ENCODE measurements at regions not wholly inside any gene's neighbourhood (a gene's known extent, or its start where the extent isn't known, plus 50 kb on each side); places are given as distances from the start of the nearest gene placed in this dataset.

DNA sequence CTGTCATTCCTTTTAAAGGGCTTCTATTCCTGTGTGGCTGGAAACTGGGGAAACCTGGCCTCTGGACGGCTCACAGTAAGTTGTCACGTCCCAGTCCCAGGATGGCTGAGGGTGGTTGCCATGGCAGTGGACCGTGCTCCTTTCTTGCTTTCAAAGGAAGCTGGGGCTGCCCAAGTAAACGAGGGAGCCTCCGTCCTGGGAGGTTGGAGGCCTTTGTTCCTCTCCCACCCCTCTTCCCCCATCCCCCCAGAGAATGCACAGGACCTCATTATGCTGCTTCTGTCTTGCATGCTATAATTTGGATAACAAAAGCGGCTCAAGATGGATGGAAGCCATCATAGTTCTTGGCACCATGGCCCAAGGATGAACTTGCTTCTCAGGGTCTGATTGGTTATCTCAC is 325.5 kb upstream of the HS6ST1 start:
- TF ChIP-seq, protein P1, sequence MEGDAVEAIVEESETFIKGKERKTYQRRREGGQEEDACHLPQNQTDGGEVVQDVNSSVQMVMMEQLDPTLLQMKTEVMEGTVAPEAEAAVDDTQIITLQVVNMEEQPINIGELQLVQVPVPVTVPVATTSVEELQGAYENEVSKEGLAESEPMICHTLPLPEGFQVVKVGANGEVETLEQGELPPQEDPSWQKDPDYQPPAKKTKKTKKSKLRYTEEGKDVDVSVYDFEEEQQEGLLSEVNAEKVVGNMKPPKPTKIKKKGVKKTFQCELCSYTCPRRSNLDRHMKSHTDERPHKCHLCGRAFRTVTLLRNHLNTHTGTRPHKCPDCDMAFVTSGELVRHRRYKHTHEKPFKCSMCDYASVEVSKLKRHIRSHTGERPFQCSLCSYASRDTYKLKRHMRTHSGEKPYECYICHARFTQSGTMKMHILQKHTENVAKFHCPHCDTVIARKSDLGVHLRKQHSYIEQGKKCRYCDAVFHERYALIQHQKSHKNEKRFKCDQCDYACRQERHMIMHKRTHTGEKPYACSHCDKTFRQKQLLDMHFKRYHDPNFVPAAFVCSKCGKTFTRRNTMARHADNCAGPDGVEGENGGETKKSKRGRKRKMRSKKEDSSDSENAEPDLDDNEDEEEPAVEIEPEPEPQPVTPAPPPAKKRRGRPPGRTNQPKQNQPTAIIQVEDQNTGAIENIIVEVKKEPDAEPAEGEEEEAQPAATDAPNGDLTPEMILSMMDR (conservative IDR thresholded peaks at IDR 0.05; ENCODE audit: low read depth, low read length), result no peak
- no peak overlapping the region for H3K4me3 ChIP-seq (ENCODE audit: low read depth, low read length)
- no peak for DNase-seq (ENCODE audit: low read depth)

DNA sequence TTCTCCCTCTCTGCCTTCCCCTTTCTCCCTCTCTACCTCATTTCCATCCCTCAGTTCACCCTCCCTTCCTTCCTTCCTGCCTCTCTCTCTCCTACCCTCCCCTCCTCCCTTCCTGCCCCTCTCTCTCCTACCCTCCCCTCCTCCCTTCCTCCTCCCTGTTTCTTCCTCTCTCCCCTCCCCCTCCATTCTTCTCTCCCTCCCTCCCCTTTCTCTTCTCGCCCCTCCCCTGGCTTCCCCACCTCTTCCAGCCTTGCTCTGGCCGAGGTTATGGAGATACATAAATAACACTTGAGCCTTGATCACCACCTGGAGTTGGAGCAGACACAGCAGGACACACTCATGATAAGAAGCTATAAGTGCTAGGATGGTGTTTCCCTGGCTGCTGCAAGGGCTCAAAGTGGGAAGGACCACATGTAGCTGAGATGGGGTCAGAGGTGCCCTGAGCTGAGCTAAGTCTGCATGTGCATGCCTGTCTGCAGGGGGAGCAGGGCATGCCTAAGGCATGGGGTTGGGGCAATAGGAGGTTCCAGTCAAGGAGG is 326.1 kb upstream of the HS6ST1 start:
- no peak overlapping the region for H3K4me3 ChIP-seq (ENCODE audit: low read depth, low read length)
- DNase-seq (ENCODE audit: low read depth), result peak; percentile 53
- TF ChIP-seq, protein P1 (conservative IDR thresholded peaks at IDR 0.05; ENCODE audit: low read depth, low read length), result peak; percentile 43

DNA sequence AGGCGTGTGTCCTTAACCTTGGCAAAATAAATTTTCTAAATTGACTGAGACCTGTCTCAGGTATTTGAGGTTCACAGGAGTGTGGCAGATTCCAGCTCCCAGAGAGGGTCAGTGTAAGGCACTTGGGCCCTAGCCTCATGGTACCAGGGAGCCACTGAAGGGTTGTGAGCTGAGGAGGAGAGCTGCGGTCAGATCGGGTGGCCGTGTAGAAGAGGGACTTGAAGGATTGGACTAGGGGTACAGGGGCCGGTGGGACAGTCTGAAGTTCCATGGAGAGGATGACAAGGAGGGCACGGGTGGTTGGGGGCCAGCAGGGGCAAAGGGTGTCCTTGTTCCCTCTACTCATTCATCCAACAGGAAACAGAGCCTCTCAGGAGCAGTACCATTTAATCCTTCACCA is 327.0 kb upstream of the HS6ST1 start:
- DNase-seq (ENCODE audit: low read depth), result no peak
- TF ChIP-seq, protein P1 (conservative IDR thresholded peaks at IDR 0.05; ENCODE audit: low read depth, low read length), result no peak
- H3K4me3 ChIP-seq (ENCODE audit: low read depth, low read length), result no peak overlapping the region

DNA sequence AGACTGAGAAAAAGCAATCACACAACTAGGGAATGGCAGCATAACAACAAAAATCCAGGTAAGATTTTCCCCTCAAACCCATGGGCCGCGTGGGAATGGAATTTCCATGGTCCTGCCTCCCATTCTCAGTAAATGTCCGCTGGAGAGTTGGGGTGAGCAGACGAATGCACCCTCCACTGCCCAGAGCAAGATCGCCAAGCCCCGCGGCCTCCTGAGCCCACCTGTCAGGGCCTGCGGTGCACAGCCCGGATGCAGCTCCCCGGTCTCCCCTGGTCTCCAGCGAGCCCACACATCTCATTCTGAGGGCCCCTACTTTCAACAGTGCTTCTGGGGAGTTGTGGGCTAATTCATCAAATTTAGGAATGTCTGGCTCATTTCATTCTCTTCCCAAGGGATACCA is 327.4 kb upstream of the HS6ST1 start:
- H3K4me3 ChIP-seq (ENCODE audit: low read depth, low read length), result no peak overlapping the region
- DNase-seq (ENCODE audit: low read depth), result no peak
- TF ChIP-seq, protein P1 (conservative IDR thresholded peaks at IDR 0.05; ENCODE audit: low read depth, low read length), result no peak

DNA sequence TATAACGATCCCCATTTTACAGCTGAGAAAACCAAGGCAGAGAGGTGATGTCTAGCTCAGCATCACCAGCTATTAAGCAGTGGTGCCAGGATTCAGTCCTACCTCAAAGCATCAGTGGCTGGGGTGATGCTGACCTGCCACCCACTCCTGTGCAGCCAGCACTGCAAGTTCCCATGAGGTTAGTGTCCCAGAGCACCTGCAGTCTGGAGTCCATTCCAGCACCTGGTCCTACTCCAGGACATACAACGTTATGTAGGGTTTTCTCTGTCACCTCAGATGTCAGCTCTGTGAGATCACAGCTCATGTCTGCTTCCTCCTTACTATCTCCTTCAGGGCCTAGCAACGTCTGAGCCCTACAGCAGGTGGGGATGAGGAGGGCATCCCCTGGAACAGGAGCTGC is 328.0 kb upstream of the HS6ST1 start:
- TF ChIP-seq, protein P1 (conservative IDR thresholded peaks at IDR 0.05; ENCODE audit: low read depth, low read length), result no peak
- DNase-seq (ENCODE audit: low read depth), result no peak
- no peak overlapping the region for H3K4me3 ChIP-seq (ENCODE audit: low read depth, low read length)

GRCh38 chr2:128651000-128651399 is 332.3 kb upstream of the HS6ST1 start:
- DNase-seq (ENCODE audit: low read depth), result no peak
- no peak overlapping the region for H3K4me3 ChIP-seq (ENCODE audit: low read depth, low read length)
- TF ChIP-seq, protein P1 (conservative IDR thresholded peaks at IDR 0.05; ENCODE audit: low read depth, low read length), result no peak

DNA sequence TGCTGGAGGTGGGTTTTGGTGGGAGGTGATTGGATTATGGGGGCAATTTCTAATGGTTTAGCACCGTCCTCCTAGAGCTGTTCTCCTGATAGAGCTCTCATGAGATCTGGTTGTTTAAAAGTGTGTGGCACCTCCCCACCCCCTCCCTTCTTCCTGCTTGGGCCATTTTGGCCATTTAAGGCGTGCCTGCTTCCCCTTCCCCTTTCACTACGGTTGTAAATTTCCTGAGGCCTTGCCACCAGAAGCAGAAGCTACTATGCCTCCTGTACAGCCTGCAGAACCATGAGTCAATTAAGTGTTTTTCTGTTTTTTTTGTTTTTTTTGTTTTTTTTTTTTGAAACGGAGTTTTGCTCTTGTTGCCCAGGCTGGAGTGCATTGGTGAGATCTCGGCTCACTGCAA is 335.7 kb upstream of the HS6ST1 start:
- DNase-seq (ENCODE audit: low read depth), result no peak
- TF ChIP-seq, protein P1 (conservative IDR thresholded peaks at IDR 0.05; ENCODE audit: low read depth, low read length), result no peak
- no peak overlapping the region for H3K4me3 ChIP-seq (ENCODE audit: low read depth, low read length)

All from choroid plexus epithelial cell (primary cell).